ENCODE measurements at regions not wholly inside any gene's neighbourhood (a gene's known extent, or its start where the extent isn't known, plus 50 kb on each side); places are given as distances from the start of the nearest gene placed in this dataset.

DNA sequence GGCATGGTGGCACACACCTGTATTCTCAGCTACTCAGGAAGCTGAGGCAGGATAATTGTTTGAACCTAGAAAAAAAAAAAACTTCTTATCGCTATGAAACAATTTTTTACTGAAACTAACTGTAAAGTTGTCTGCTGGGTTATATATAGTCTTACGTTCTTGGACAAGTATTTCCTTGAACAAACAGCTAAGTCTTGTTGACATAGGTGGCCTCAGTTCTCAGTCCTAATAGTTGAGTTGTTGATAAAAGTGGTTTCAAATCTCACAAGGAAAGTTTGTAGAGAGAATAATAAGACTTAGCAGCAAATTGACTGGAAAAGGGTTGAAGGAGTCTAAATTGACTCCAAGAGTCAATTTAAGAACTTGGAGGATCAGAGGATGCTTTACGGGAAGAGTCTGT lies 166.5 kb upstream of the KCNJ3 start:
- in situ Hi-C loops (cut with MboI; ENCODE audit: low pct_ligation_motif_present in 1 of 4, low pct_unique_long_range_greater_than_20kb in 1 of 4, low sequenced_read_pairs in 3 of 4) (no loop called here), intact Hi-C loops (cut with DNase I; ENCODE audit: low total_unique reads) (no loop called here)
- 71 to 77% methylated on average over 3 of the region's 3 CpGs for WGBS, 2 donors (ENCODE audit: low coverage in 1 of 2)
- no peak for DNase-seq
- H3K27ac ChIP-seq, result no peak overlapping the region
- H3K36me3 ChIP-seq, result no peaks in the 10 kb centered on the region
- H3K4me1 ChIP-seq, result no peaks in the 10 kb centered on the region
- H3K4me3 ChIP-seq, result no peak overlapping the region
- H3K27me3 ChIP-seq, result no peaks in the 10 kb centered on the region
- no peaks in the 10 kb centered on the region for H3K9me3 ChIP-seq
- no peak for TF ChIP-seq POLR2AphosphoS5 (IDR thresholded peaks at IDR 0.05)

DNA sequence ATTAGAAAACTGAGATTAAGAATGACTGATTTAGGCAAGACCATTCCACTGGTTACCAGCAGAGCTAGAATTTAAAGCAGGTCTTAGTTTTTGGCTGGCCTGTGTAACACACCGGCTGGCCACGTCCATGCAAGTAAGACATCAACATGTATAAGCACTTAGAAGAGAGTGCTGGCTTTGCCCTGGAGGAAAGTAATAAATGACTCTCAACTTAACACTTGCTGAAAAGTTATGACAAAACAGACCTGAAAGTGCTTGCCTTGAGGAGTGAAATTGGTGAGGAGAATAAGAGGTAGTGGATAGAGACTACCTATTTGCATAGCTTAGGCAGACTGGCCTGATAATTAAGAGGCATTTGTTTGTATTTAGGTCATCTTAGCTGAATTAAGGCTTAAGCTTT lies 165.7 kb upstream of the KCNJ3 start:
- DNase-seq, result no peak
- WGBS, 2 donors (ENCODE audit: low coverage in 1 of 2), result 45 to 70% methylated on average over 2 of the region's 2 CpGs
- intact Hi-C loops (cut with DNase I; ENCODE audit: low total_unique reads), result no loop called here
- Histone ChIP-seq H3K4me1 (no peaks in the 10 kb centered on the region), H3K27me3 (no peaks in the 10 kb centered on the region), H3K4me3 (no peak overlapping the region), H3K36me3 (no peaks in the 10 kb centered on the region), H3K9me3 (no peaks in the 10 kb centered on the region), H3K27ac (no peak overlapping the region)
- TF ChIP-seq EP300 (IDR thresholded peaks at IDR 0.05; ENCODE audit: low read depth) (no peak), POLR2AphosphoS5 (IDR thresholded peaks at IDR 0.05) (no peak), POLR2A (IDR thresholded peaks at IDR 0.05) (no peak)
- TF ChIP-seq, protein P1, sequence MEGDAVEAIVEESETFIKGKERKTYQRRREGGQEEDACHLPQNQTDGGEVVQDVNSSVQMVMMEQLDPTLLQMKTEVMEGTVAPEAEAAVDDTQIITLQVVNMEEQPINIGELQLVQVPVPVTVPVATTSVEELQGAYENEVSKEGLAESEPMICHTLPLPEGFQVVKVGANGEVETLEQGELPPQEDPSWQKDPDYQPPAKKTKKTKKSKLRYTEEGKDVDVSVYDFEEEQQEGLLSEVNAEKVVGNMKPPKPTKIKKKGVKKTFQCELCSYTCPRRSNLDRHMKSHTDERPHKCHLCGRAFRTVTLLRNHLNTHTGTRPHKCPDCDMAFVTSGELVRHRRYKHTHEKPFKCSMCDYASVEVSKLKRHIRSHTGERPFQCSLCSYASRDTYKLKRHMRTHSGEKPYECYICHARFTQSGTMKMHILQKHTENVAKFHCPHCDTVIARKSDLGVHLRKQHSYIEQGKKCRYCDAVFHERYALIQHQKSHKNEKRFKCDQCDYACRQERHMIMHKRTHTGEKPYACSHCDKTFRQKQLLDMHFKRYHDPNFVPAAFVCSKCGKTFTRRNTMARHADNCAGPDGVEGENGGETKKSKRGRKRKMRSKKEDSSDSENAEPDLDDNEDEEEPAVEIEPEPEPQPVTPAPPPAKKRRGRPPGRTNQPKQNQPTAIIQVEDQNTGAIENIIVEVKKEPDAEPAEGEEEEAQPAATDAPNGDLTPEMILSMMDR (IDR thresholded peaks at IDR 0.05), result no peak
- in situ Hi-C loops (cut with MboI; ENCODE audit: low pct_ligation_motif_present in 1 of 4, low pct_unique_long_range_greater_than_20kb in 1 of 4, low sequenced_read_pairs in 3 of 4), result no loop called here

DNA sequence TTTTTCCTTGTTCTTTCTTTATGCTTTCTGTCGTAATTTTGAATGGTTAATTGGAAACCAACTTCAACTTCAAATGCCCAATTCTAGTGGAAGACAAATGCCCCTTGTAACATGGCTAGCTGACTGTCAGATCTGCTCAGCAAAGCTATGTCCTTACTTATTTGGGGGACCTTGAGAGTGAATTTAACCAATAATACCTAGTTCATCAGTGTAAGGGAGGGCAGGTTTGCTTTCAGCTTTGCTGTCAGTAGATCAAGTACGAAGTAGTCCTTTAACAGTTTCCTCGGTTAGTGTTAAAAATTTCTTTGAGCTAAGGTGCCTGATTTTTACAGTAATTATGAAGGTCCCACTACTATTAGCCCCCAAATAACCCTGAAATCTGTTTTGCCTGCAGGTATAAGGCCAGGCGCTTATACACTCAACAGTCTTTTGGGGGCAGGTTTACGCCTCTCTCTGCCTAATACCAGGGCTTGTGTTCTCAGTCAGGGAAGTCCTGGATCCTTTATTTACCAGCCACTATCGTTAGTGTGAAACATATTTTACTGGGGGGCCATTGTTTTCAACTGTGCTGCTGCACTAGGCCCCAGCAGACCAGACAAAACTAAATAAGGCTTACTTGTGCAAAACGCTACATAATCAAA lies 165.1 kb upstream of the KCNJ3 start:
- Histone ChIP-seq H3K9me3 (no peaks in the 10 kb centered on the region), H3K4me3 (no peak overlapping the region), H3K4me1 (no peaks in the 10 kb centered on the region), H3K36me3 (no peaks in the 10 kb centered on the region), H3K27ac (no peak overlapping the region), H3K27me3 (no peaks in the 10 kb centered on the region)
- in situ Hi-C loops (cut with MboI; ENCODE audit: low pct_ligation_motif_present in 1 of 4, low pct_unique_long_range_greater_than_20kb in 1 of 4, low sequenced_read_pairs in 3 of 4) (no loop called here), intact Hi-C loops (cut with DNase I; ENCODE audit: low total_unique reads) (no loop called here)
- DNase-seq, result no peak
- WGBS, 2 donors (ENCODE audit: low coverage in 1 of 2), result 79 to 85% methylated on average over 5 to 7 of the region's 7 CpGs
- TF ChIP-seq, protein P1 (IDR thresholded peaks at IDR 0.05), result no peak
- TF ChIP-seq POLR2AphosphoS5 (IDR thresholded peaks at IDR 0.05) (no peak), POLR2A (IDR thresholded peaks at IDR 0.05) (no peak), EP300 (IDR thresholded peaks at IDR 0.05; ENCODE audit: low read depth) (no peak)

DNA sequence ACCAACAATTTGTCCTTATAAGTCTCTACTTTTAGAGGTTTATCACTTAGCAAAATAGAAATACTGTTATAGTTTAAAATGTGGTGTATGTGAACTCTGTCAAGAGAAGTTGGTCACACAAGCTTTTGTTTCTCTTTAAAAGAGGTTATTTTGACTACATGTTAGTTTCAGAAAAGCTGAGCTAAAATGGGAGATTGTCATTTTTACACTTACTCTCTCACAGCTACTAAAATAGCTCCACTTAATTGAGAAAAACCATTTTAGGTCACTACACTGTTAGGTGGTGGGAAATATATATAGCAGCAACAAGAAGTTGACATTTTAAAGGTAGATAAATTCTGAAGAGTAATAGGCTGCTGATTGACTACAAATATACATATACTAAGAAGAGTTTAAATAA lies 161.5 kb upstream of the KCNJ3 start:
- H3K9me3 ChIP-seq, result no peaks in the 10 kb centered on the region
- intact Hi-C loops (cut with DNase I; ENCODE audit: low total_unique reads) (no loop called here), in situ Hi-C loops (cut with MboI; ENCODE audit: low pct_ligation_motif_present in 1 of 4, low pct_unique_long_range_greater_than_20kb in 1 of 4, low sequenced_read_pairs in 3 of 4) (no loop called here)
- no peaks in the 10 kb centered on the region for H3K4me1 ChIP-seq
- H3K4me3 ChIP-seq, result no peak overlapping the region
- no peak overlapping the region for H3K27ac ChIP-seq
- no peak for TF ChIP-seq EP300 (IDR thresholded peaks at IDR 0.05; ENCODE audit: low read depth)
- TF ChIP-seq, protein P1 (IDR thresholded peaks at IDR 0.05), result no peak
- TF ChIP-seq POLR2A (IDR thresholded peaks at IDR 0.05), result no peak
- no peak for TF ChIP-seq POLR2AphosphoS5 (IDR thresholded peaks at IDR 0.05)
- H3K27me3 ChIP-seq, result no peaks in the 10 kb centered on the region
- DNase-seq, result no peak
- H3K36me3 ChIP-seq, result no peaks in the 10 kb centered on the region

DNA sequence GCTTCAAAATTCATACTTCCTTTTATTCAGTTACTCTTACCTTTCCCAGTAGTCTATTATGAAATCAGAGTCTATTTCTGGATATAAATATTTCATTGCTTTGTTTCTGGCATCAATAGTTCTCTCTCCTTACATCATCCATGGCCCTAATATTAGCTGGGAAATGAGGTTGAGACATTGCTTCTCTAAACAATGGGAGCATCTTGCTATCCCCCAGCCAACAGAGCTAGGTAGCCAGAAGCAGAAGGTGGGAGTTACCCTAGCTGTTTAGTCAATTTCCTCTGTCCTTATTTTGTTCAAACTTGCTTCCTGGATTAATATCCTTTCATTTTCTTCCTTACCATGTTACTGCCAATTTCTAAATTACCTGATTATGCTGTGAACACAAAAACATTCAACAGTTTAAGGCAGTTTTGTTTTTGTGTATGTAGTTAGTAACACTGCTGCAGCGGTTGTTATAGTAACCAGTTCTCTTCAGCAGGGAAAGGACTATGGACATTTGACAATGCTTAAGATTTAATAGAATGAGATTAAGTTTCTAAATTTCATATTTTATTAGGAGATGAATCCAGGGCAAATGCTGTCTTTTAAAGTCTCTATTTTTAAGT lies 160.5 kb upstream of the KCNJ3 start:
- Histone ChIP-seq H3K27ac (no peak overlapping the region), H3K36me3 (no peaks in the 10 kb centered on the region), H3K27me3 (no peaks in the 10 kb centered on the region), H3K4me1 (no peaks in the 10 kb centered on the region), H3K9me3 (no peaks in the 10 kb centered on the region), H3K4me3 (no peak overlapping the region)
- WGBS, 2 donors (ENCODE audit: low coverage in 1 of 2), result 87 to 100% methylated on average over 1 of the region's 1 CpG
- in situ Hi-C loops (cut with MboI; ENCODE audit: low pct_ligation_motif_present in 1 of 4, low pct_unique_long_range_greater_than_20kb in 1 of 4, low sequenced_read_pairs in 3 of 4), result no loop called here
- no peak for DNase-seq
- intact Hi-C loops (cut with DNase I; ENCODE audit: low total_unique reads), result no loop called here
- TF ChIP-seq, protein P1 (IDR thresholded peaks at IDR 0.05), result no peak
- TF ChIP-seq POLR2AphosphoS5 (IDR thresholded peaks at IDR 0.05) (no peak), POLR2A (IDR thresholded peaks at IDR 0.05) (no peak), EP300 (IDR thresholded peaks at IDR 0.05; ENCODE audit: low read depth) (no peak)

Data from transverse colon (tissue), 4 donors.